ENCODE measurements at regions not wholly inside any gene's neighbourhood (a gene's known extent, or its start where the extent isn't known, plus 50 kb on each side); places are given as distances from the start of the nearest gene placed in this dataset.

DNA sequence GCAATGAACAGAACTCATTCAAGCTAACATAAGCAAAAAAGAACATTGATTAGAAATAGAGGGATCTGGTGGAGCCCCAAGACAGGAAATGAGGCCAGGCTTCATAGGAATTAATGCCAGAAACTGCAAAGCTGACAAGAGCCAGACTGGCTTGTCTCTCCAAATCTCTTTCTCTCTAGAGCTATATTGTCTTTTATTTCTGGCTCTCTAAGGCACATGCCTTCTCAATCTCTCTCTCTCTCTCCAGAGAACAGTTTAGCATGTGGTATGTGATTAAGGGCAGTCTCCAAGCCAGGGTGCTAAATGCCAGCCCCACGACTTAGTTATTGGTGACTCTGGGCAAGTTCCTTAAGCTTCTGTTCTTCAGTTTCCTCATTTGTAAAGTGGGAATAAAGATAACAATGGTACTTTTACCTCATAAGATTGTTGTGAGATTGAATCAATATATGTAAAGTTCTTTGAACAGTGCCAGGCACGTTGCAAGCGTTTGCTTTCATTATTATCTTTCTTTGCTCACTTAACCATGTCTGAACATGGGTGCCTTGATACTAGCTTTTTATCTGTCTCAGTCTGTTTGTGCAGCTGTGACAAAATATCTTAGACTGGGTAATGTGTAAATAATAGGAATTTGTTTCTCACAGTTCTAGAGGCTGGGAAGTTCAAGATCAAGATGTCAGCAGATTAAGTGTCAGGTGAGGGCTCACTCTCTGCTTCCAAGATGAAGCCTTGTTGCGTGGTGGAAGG lies 123.2 kb downstream of the BDH1 start:
- no peak overlapping the region for H2BK12ac ChIP-seq (ENCODE audit: insufficient read length, low read depth, low read length)
- H3K79me1 ChIP-seq (ENCODE audit: insufficient read depth, low read depth, low read length, poor library complexity, severe bottlenecking): no peaks in the 10 kb centered on the region
- no peak overlapping the region for H2BK20ac ChIP-seq (ENCODE audit: low read depth, low read length, poor library complexity, severe bottlenecking)
- no peak overlapping the region for H4K5ac ChIP-seq (ENCODE audit: insufficient read length, low read depth, low read length)
- no peak overlapping the region for H2BK120ac ChIP-seq (ENCODE audit: low read depth, low read length, poor library complexity, severe bottlenecking)
- no peaks in the 10 kb centered on the region for H4K20me1 ChIP-seq (ENCODE audit: control insufficient read depth, insufficient read depth, insufficient read length)
- H3K36me3 Mint-ChIP-seq (ENCODE audit: insufficient read depth in 1 of 3, low read depth in 3 of 3): no peaks in the 10 kb centered on the region
- no peak overlapping the region; a peak in 1 of 7 replicates for H3K27ac Mint-ChIP-seq
- H3K9me3 ChIP-seq (ENCODE audit: control insufficient read depth, low read depth, low read length): no peaks in the 10 kb centered on the region
- no peak overlapping the region for H3K27ac ChIP-seq (ENCODE audit: insufficient read length, low read depth, low read length)
- no peak overlapping the region for H3K9ac ChIP-seq (ENCODE audit: extremely low read depth, insufficient read length, low read length)
- no peak overlapping the region for H4K91ac ChIP-seq (ENCODE audit: insufficient read length, low read depth, low read length)
- H2AK5ac ChIP-seq (ENCODE audit: insufficient read length, low read length): no peak overlapping the region
- peaks cover 12 to 16% of the 10 kb centered on the region in 2 experiments for H3K4me1 Mint-ChIP-seq
- H3K4me2 ChIP-seq (ENCODE audit: insufficient read depth, insufficient read length, low read length): no peak overlapping the region
- no peak overlapping the region for H3K56ac ChIP-seq (ENCODE audit: insufficient read length, low read depth, low read length)
- H2BK15ac ChIP-seq (ENCODE audit: low read depth, low read length): no peak overlapping the region
- no peak overlapping the region for H3T11ph ChIP-seq (ENCODE audit: low read length)
- no peak overlapping the region for H3K14ac ChIP-seq (ENCODE audit: insufficient read depth, low read length)
- no CpG with 5 or more reads among the region's 4 CpGs for WGBS (ENCODE audit: extremely low coverage, insufficient read length, low lambda C conversion rate)
- no peak overlapping the region for H3K23ac ChIP-seq (ENCODE audit: insufficient read length, low read depth, low read length)
- H3K18ac ChIP-seq (ENCODE audit: insufficient read length, low read depth, low read length): no peak overlapping the region
- no peak overlapping the region for H2AFZ ChIP-seq (ENCODE audit: low read length)
- no peaks in the 10 kb centered on the region; the same call in 1 of the 2 replicates for H3K27me3 ChIP-seq (ENCODE audit: insufficient read depth, low read length)
- H2BK5ac ChIP-seq (ENCODE audit: insufficient read length, low read length): no peak overlapping the region
- H3K4me3 Mint-ChIP-seq: no peak overlapping the region
- no peaks in the 10 kb centered on the region for H3K79me2 ChIP-seq (ENCODE audit: insufficient read depth, low read length)
- no peaks in the 10 kb centered on the region for H3K9me3 Mint-ChIP-seq
- peaks cover 10% of the 10 kb centered on the region for H3K27me3 Mint-ChIP-seq (ENCODE audit: low read depth)
- H3K4me1 ChIP-seq (ENCODE audit: insufficient read depth, low read length): no peaks in the 10 kb centered on the region
- DNase-seq: no peak
- H4K8ac ChIP-seq (replicated peaks; ENCODE audit: insufficient read length, low read depth, low read length): no peak overlapping the region
- TF ChIP-seq, protein P1, sequence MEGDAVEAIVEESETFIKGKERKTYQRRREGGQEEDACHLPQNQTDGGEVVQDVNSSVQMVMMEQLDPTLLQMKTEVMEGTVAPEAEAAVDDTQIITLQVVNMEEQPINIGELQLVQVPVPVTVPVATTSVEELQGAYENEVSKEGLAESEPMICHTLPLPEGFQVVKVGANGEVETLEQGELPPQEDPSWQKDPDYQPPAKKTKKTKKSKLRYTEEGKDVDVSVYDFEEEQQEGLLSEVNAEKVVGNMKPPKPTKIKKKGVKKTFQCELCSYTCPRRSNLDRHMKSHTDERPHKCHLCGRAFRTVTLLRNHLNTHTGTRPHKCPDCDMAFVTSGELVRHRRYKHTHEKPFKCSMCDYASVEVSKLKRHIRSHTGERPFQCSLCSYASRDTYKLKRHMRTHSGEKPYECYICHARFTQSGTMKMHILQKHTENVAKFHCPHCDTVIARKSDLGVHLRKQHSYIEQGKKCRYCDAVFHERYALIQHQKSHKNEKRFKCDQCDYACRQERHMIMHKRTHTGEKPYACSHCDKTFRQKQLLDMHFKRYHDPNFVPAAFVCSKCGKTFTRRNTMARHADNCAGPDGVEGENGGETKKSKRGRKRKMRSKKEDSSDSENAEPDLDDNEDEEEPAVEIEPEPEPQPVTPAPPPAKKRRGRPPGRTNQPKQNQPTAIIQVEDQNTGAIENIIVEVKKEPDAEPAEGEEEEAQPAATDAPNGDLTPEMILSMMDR (conservative IDR thresholded peaks at IDR 0.05): no peak
- H3K23me2 ChIP-seq (ENCODE audit: insufficient read length, low read depth, low read length, poor library complexity, severe bottlenecking): no peaks in the 10 kb centered on the region
- no peak overlapping the region for H3K4ac ChIP-seq (ENCODE audit: low read depth, low read length)

Data from H9 (cell line).